ENCODE measurements at regions not wholly inside any gene's neighbourhood (a gene's known extent, or its start where the extent isn't known, plus 50 kb on each side); places are given as distances from the start of the nearest gene placed in this dataset.

DNA sequence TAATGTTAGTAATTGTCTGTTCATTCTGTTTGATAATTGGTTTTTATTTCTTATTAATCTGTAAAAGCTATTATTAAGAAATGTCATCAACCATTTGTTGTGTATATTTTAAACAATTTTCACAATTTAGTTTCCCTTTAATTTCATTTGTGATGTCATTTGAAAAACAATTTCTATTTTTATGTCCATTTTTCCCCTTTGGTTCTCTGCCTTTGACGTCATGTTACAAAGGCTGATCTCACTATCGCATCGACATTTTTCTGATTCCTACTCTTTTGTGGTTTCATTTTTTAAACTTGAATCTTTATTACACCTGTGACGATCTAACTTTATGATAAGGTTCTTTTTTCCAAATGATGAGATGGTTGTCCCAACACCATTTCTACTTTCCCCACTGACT, 191.0 kb upstream of the ZNF507 start:
- no peak for DNase-seq

DNA sequence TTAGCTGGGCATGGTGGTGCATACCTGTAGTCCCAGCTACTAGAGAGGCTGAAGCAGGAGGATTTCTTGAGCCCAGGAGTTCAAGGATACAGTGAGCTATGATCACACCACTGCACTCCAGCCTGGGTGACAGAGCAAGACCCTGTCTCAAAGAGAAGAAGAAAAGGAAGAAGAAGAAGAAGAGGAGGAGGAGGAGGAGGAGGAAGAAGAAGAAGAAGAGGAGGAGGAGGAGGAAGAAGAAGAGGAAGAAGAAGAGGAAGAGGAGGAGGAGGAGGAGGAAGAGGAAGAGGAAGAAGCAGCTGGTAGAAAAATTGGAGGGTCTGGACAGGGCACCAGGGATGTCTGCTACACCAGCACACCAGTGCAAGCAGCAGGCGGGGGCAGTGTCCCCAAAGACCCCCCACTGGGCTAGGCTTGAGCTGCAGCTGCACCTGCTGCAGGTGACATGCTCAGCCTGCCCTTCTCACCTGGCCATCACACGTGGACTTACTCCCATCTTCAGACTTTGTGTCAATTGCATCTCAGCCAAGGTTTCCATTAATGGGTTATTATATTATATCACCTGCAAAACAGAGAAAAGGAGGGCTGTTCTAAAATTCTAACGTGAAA, 180.9 kb upstream of the ZNF507 start:
- no peak for DNase-seq

DNA sequence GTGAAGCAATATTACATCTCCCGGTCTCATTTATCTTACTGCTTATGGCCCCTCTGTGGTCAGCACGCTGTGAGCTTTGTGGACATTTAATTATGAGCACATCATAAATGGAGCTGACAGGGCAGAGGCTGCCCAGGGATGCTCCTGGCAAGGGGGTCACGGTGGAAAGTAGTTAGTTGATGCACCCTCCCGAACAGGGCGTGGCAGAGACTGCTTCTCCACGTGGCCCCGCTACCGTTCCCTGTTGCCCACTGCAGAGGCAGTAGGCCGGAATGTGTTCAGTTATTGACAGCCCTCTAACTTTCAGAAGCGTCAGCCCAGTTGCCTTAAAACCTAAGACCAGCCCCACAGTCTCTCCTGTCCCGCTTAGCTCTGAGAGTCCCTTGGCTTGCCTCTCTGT, 180.3 kb upstream of the ZNF507 start:
- no peak for DNase-seq

DNA sequence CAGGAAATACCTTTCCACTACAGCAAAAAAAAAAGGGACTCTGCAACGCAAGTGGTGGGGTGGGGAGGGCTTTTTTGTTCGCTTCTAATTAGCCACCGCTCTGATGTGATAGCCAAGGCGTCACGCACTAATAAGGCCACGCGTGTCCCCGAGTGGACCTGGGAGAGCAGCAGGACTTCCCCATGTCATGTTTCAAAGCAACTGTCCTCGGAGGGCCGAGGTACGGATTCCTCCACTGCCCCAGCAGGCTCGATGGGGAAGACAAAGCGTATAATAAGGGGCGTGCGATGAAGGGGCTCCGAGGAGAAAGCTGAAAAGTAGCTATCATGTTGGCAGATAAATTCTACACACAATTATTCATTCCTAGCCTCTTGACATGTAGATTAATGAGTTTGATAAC, 179.7 kb upstream of the ZNF507 start:
- DNase-seq = no peak

DNA sequence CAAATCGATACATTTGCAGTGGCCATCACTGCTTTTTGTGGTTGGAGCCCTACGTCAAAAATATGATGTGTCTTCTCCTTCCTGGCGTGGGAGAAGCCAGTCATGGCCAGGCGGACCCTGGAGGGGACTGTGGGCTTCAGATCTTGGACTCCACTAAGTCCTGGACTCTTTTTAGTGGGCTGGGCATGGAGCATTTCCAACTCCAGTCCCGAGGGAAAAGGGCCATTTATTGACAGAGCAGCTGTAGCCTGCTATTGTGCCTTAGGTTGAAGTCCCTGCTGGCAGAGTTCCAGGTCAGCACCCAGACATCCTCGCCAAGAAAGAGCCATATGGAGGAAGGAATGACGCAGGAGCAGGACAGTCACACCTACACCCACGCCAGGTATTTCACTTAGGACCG, 179.2 kb upstream of the ZNF507 start:
- DNase-seq = no peak

DNA sequence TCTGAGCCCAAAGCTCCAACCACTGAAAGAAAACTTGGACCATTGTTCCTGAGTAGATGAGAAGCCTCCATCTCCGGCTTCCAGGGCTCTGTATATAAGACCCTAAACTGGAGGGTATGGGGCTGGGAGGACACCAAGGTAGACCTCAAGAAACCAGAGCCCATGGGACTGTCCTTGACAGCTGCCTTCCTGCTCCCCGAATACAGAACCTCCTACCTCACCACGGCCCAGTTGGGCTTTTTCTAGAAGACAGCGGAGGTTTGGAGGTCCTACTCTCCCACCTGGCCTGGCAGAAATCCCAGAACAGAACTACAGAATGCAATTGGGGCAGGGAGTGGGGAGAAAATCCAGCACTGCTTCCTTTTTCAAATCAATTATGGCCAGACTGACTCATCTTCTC, 177.3 kb upstream of the ZNF507 start:
- DNase-seq = no peak

DNA sequence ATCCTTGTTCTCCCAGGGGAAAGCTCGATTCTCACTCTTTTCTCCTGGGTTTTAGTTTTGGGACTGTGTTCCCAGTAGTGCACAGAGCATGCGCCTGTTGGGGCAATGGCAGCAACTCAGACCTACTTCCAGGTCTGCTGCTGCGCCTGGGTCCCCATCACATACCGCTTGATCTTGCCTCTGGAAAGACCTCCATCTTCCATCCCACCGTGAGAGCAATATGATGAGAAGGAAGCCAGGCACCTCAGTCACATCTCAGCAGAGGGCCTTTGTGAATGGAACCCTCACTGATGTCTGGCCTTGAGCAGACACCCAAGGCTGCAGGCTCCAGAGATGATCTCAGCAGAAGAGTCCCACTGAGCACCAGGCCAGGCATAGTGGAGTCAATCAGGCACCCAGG, 176.8 kb upstream of the ZNF507 start:
- no peak for DNase-seq

DNA sequence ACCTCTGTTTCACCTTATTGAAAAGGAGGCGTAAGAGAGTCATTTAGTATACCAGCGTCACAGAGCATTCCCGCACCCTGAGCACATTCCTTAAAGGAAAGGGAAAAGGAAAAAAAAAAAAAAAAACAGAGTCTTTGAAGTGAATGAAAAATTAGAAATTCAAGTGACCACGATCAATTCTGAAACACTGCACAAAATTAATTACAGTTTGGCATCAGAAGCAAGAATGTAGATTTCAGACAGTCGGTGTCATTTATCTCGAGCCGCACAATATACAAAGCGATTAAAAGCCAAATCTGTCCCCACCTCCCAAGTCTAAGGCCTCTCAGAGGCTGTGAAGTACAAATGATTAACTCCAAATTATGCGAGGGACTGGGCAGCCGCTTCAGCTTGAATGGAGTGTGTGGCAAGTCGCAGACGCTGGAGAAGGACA, 173.7 kb upstream of the ZNF507 start:
- no peak for DNase-seq

DNA sequence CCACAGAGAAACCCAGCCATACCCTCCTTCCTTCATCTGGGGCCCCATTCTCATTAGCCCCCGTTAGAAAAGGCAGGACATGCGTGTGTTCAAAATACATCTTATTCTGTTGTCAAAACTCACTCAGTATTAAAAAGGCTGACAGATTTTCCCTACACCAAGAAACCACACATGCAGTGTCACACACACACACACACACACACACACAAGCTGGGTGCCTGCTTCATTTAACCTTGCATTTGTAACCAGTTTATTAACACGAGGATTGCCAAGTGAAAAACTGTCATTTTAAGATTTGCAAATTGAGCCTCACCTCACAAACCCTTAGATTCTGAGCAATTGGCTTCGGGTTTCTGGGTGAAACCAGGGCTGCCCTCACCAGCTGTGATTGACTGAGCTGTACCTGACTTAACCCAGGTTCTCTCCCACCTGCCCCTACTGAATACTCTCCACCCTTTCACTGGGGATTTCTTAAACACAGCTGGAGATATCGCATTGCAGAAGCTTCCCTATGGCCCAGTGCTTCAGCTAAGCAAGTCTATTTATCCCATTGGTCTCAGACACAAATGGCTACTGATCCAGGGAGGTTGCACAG, 172.7 kb upstream of the ZNF507 start:
- DNase-seq = no peak

DNA sequence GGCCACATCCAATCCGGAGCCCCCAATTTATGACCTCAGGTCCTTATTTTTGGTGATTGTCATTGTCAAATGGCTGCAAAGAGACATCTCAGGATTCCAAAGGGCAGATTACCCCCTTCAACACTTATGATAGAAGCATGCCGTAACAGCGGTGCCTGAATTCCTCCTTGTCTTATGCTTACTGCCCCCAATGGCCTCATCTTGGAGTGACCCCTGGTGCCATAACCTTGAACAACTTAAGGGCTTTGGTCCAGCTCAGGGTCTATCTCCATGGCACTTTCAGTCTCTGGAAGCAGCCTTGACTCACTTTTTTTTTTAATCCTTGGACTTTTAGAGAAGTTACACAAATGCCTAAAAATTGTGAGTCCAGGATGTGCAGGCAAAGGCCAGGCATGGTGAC, 171.6 kb upstream of the ZNF507 start:
- no peak for DNase-seq

DNA sequence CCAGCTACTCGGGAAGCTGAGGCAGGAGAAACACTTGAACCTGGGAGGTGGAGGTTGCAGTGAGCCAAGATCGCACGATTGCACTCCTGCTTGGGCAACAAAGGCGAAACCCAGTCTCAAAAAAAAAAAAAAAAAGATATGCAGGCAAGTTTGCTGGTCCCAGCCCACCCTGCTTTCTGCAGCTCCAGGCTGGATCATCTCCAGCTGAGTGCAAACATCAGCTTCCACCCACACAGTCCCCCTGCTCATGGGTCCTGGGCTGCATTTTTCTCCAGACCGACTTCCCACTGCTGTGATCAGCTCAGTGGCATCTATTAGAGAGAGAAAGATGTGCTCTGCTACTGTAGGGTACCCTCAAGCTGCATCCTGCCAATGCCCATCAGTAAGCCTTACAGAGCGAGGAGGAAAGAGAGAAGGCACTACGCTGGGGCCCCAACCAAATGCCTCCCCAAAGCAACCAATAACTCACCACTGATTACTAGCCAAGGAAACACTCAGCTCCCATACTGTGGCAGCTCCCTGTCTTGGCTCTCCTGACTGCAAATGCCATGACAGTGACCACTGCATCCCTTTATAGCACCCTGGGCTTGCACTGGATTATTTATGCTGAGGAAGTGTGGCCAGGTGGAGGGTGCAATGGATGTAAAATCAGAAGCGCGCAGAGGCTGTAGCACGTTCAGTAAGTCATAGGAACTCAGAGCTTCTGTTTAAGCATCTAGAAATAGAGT, 170.9 kb upstream of the ZNF507 start:
- no peak for DNase-seq

DNA sequence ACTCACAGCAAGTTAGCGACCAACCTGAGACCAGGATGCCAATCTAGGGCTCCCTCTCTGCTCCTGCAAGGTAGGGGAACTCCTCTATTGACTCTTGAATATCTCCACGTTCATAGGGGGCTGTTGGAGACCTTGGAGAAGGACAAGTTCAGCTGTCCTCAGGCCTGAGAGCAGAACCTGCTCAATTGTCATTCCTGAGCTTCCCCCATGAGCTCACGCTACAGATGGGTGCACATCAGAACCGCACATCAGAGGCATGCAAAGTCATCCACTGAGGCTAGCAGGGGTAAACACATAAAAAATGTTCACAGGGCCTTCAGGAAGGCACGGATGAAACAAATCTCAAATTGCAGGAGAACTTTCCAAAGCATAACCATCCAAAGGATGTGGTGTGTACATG, 168.8 kb upstream of the ZNF507 start:
- no peak for DNase-seq

DNA sequence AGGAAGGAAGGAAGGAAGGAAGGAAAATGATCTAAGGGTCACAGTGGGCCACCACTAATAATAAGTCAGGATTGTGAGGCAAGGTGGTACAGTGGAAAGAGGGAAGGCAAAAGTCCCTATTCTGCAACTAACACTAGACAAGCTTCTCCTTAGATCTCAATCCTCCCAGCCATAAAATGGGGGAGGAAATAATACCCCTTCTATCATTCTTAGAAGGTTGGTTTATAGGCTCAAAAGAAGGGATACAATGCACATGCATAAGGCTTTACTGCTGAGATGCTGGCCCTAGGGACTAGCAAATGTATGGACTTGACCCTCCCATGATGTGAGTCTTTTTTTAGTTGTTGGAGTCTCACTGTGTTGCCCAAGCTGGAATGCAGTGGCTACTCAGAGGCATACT, 167.7 kb upstream of the ZNF507 start:
- no peak for DNase-seq

DNA sequence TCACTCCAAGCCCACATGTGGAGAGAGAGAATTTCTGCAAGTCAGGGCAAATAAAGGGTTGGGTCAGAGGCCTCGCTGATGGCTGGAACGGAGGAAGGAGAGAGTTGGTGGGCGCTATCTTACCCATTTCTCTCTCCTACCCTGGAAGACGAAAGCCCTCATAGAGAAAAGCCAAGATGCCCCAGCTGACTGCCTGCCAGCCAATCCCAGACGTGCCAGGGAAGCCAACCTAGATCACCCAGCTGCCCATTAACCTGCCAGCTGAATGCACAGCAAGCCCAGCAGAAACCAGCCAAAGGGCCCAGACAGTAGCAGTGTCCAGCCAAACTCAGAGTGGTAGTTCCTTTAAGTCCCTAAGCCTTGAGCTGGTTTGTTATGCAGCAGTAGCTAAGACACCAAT, 167.0 kb upstream of the ZNF507 start:
- DNase-seq = no peak

DNA sequence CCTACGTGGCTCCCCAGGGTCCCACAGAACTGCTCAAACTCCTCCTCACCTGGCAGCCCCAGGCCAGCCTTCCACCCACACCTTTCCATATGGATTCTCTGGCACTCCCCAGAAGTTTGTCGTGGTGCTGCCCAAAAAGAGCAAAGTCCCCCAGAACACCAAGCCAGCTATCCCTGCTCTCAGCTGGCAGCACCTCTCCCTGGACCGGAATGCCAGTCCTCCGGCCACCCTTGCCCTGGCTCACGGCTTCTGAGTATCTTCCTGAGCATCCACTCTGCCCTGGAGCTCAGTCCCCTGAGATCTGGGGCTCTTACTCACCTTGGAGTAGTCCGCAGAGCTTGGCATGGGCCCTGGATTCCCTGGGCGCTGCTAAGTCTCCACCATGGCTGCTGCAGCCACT, 166.5 kb upstream of the ZNF507 start:
- DNase-seq = no peak

DNA sequence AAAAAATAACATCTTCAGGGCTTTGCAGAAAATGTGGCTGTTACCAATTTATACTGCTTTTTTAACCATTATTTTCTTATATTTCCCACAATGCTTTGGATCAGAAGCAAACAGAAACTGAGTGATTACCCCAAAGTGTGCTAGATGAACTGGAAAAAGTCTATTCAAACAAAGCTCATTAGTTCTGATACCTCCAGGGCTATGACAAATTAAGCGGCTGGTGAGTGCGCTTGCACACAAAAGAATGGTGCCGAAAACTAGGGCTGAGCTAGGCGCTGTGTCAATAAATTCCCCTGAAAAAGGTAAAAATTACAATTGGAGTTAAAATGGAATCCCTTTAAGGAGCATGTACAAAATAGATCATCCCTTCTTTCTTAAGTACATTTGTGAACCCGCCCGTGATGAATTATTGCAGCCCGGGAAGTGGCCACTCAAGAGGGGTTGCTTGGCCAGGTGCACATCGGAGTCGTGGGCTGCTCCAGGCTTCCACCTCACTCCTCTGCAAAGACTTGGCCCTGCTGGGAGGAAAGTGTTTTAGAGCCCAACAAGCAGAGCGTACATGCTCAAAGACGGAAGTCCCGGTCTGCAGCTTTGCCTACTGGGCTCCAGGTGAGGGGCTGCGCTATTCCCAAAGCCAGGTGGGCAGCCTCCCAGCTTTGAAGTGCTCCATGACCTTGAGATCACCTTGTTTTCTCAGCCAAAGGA, 164.0 kb upstream of the ZNF507 start:
- no peak for DNase-seq

DNA sequence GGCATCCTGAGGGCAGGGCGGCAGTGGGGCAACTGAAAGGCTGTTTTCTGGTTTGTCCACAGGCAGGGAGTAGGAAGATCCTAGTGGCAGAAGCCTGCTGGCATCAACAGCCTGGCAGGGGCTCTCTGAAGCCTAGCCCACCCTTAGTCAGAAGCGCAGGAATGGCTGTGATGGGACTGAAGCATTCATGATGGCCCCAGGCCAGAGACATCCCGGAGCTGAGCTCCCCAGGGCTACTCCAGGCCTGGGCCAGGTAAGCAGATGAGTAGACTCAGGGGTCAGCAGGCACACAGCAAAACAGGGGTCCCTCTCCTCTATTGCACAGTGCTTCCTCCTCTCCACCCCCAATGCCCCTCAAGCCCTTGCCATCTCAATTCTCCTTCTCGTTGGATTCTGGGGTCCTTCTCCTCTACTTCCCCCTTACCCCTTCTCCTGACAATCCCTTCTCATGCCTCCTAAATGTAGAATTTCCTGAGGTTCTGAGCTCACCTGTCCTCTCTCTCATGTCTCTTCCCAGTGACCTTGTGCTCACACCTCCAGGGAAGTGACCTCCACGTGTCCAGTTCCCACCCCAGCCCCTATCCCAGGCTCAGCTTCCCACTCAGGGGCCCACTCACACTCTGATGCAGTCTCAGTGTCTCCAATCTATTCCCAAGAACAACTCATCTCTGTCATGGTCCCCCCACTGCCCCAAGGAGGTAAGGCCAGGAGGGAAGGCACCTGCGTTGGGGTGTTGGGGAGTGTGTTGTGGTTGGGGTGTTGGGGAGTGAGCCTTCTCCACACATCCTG, 158.7 kb upstream of the ZNF507 start:
- no peak for DNase-seq

DNA sequence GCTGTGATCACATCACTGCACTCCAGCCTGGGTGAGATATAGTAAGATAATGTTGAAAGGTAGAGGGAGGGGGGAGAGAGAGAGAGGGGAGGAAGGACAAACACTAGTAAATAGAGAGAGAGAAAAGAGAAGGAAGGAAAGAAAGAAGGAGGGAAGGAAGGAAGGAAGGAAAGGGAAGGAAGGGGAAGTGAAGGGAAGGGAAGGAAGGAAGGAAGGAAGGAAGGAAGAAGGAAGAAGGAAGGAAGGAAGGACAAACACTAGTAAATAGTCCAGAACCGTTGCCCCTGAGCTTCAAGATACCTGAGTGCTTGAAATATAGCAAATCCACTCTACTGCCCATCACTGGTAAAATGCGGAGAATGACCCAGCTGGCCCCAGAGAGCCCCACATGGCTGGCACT, 156.5 kb upstream of the ZNF507 start:
- DNase-seq = no peak

DNA sequence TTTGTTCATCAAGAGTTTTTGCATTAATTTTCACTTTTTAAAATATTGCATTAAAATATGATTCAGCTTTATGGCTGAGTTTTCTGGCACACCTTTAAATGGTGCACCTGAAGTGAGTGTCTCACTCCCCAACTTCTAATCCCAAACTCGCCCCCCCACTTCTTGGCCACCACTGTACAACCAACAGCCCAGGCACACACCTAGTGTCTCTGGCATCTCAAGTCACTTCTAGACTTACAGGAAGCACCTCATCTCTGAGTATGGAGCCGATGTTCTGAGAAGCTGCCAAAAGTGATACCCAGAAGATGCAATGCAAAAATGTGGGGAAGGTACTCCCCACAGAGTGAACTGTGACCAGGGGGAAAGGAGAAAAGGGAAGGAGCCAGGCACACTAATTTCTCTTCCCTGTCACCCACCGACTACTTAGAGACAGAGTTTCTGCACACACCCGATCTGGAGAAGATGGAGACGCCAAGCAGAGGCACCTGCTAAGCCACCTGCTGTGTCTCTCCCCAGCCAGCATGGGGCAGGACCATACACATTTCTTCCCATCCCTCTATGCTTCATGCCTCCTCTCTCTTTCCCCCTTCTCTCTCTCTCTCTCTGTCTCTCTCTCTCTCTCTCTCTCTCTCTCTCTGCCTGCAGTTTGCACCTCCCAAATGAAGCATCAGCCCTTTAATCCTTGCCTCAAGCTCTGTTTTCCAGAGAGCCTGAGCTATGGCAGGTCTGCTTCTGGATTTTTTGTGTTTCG, 155.3 kb upstream of the ZNF507 start:
- DNase-seq = no peak

DNA sequence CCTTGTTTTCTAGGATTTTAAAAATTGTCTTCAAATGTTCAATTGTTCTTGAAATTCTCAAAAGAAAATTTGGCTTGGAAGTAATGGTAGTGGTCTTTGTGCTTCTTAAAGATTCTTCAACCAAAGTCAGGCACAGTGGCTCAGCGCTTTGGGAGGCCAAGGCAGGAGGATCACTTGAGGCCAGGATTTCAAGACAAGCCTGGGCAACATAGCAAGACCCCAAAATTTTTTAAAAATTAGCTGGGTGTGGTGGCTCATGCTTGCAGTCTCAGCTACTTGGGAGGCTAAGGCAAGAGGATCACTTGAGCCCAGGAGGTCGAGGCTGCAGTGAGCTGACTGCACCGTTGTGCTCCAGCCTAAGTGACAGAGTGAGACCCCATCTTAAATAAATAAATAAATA, 153.5 kb upstream of the ZNF507 start:
- DNase-seq = no peak

DNA sequence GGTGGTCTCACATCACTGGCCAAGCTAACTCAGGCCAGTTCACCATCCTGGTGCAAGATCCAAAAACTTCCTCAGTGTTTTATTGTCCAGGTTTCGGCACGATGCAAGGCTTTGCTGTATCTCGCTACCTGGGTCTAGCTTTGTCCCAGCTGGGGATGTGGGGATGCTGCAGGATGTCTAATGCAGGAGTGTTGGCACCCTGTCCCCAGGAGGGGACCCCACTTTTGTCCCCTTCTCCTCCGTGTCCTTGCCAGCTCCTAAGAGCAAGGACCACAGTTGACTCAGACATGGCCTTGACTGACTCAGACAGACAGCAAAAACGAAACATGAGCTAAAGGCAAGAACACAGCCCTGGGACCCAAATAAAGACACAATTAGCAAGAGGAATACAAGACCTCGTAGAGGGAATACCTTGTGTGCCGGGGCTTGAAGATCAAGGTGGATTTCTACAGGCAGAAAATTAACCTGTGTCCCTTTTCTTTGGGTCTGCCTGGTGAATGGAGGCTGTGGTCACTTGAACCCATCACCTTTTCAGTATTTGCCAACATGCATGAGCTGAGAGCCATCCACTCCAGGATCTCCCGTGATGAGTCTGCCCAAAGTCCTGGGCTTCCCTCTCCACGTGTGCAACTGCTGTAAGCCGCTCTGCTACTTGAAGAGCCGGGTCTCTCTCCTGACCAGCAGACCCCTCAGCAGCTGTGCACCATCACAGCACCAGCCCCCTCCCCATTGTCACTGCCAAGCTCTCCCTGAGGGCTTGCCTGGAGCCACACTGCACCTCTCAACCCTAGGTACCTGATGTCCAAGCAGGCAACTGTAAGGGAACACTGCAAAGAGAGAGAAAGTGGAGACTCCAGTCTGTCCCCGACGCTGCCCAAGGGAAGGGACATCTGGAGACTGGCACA, 149.5 kb upstream of the ZNF507 start:
- no peak for DNase-seq
